SJCRH30 (cell line): ENCODE measurements at regions not wholly inside any gene's neighbourhood (a gene's known extent, or its start where the extent isn't known, plus 50 kb on each side); places are given as distances from the start of the nearest gene placed in this dataset.

Source experiments
- DNase-seq, 2 experiments: peaks; one replicate each; pipeline ENCODE4 v3.0.0-alpha.2; 2015 to 2020
- H3K27ac ChIP-seq: fragments of 250-450 bp; sonication (Bioruptor Pico); 2 replicates; pipeline ENCODE4 v1.5.1; 2020; ENCODE audit warnings: mild to moderate bottlenecking, moderate library complexity
- H3K27me3 ChIP-seq: fragments of 250-450 bp; sonication (Bioruptor Pico); 2 replicates; pipeline ENCODE4 v1.5.1; 2020; ENCODE audit warnings: mild to moderate bottlenecking, moderate library complexity
- H3K36me3 ChIP-seq: fragments of 250-450 bp; sonication (Bioruptor Pico); 2 replicates; pipeline ENCODE4 v1.5.1; 2020; ENCODE audit warnings: mild to moderate bottlenecking, moderate library complexity
- H3K4me1 ChIP-seq: fragments of 250-450 bp; sonication (Bioruptor Pico); 2 replicates; pipeline ENCODE4 v1.5.1; 2020; ENCODE audit warnings: mild to moderate bottlenecking, moderate library complexity
- H3K4me3 ChIP-seq: fragments of 250-450 bp; sonication (Bioruptor Pico); 2 replicates; pipeline ENCODE4 v1.5.1; 2020; ENCODE audit warnings: mild to moderate bottlenecking, moderate library complexity
- H3K9me3 ChIP-seq: fragments of 250-450 bp; sonication (Bioruptor Pico); replicated peaks from 2 replicates; pipeline ENCODE4 v1.5.1; 2020; ENCODE audit warnings: mild to moderate bottlenecking, moderate library complexity

DNA sequence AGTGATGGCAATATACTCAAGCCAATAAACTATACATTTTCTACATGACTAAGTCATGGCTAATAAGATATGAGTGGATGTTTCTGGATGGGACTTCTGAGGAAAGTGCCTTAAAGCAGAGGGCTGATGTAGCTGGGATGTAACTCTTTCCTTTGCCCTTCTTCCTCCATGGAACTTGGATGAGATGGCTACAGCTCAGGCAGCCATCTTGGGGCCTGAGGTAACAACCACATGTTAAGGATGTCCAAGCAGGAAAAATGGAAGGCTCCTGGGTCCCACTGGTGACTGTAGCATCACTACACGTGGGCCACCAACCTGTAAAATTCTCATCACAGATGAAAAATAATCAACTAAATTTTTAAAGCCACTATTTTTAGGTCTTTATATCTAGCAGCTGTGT lies 54.4 kb upstream of the GRIP1 start:
- no peaks in the 10 kb centered on the region for H3K4me1 ChIP-seq
- DNase-seq = no peak
- no peaks in the 10 kb centered on the region for H3K36me3 ChIP-seq
- no peak overlapping the region for H3K27ac ChIP-seq
- no peaks in the 10 kb centered on the region for H3K9me3 ChIP-seq
- no peak overlapping the region for H3K4me3 ChIP-seq
- H3K27me3 ChIP-seq = no peaks in the 10 kb centered on the region

DNA sequence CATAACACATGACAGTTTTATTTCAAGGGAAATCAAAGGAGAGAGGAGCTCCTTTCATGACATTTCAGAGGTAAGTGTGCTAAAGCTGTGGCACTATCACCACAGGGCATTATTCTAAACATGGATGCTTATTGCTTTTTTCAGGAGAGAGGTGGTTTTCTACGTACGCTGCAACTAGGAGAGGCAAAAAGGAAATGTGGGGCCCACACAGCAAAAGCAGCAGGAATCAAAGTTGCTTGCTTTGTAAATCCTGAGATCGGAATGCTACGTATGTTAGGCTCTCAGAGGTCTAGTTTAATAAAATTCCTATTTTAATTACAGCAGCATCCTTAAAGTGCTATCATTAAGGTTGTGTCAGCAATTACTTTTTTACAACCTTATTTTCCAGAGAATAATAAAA lies 55.0 kb upstream of the GRIP1 start:
- Histone ChIP-seq H3K36me3 (no peaks in the 10 kb centered on the region), H3K4me3 (no peak overlapping the region), H3K27me3 (no peaks in the 10 kb centered on the region), H3K27ac (no peak overlapping the region), H3K9me3 (no peaks in the 10 kb centered on the region), H3K4me1 (no peaks in the 10 kb centered on the region)
- no peak for DNase-seq

DNA sequence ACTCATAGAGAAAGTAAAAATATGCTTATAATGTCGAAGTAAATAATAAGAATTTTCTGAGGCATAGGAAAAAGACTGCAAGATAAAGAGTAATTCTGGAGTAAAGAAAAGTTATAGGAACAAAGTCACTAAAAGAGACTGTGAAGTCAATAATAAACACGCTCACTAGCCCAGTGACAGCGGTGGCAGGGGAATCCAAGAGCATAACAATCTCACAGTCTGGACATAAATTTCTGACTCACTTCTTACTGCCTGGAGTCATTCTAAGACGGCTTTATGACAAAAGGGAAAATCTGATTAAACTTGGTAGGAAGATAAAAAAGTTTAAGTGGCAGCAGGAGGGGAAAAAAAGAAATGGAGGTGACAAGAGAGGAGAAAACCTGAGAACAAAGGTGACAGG lies 56.4 kb upstream of the GRIP1 start:
- Histone ChIP-seq H3K27ac (no peak overlapping the region), H3K4me1 (no peaks in the 10 kb centered on the region), H3K9me3 (no peaks in the 10 kb centered on the region), H3K27me3 (no peaks in the 10 kb centered on the region), H3K4me3 (no peak overlapping the region), H3K36me3 (no peaks in the 10 kb centered on the region)
- no peak for DNase-seq

DNA sequence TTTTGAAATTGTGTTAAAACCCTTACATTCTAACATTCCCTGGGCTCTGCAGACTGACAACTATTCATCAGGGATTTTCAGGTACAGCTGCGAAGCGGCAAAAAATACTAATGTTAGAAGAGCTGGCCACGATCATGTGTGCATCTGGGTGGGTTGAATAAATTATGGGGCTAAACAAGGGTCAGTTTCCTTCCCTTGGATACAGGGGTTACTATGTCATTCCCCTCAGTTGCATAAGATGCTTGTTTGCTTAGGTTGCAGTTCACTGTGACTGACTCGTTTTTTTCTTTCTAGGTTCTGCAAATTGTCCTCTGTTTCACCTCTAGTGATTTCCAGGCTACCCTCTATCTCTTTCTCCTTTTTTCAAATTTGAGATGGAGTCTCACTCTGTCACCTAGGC lies 58.1 kb upstream of the GRIP1 start:
- no peak overlapping the region for H3K4me3 ChIP-seq
- no peaks in the 10 kb centered on the region for H3K9me3 ChIP-seq
- H3K36me3 ChIP-seq = no peaks in the 10 kb centered on the region
- no peaks in the 10 kb centered on the region for H3K4me1 ChIP-seq
- H3K27me3 ChIP-seq = no peaks in the 10 kb centered on the region
- no peak for DNase-seq
- no peak overlapping the region for H3K27ac ChIP-seq

DNA sequence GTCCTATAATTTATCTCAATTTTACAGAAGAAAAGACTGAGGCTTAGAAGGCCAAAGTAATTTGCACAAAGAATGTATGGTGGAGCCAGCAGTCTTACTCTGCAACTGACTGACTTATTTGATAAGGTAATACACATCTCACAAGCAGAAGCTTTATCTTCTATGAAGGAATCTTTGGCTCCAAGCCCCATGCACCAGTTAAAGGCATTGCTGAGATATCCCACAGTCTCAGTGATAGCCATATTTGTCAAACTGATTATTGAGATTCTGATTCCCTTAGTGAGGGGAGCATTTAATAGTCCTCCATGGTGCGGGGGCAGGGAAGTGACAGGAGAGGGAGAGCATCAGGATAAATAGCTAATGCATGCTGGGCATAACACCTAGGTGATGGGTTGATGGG lies 60.4 kb upstream of the GRIP1 start:
- Histone ChIP-seq H3K27me3 (no peaks in the 10 kb centered on the region), H3K27ac (no peak overlapping the region), H3K4me3 (no peak overlapping the region), H3K9me3 (no peaks in the 10 kb centered on the region), H3K36me3 (no peaks in the 10 kb centered on the region), H3K4me1 (no peaks in the 10 kb centered on the region)
- DNase-seq = no peak

DNA sequence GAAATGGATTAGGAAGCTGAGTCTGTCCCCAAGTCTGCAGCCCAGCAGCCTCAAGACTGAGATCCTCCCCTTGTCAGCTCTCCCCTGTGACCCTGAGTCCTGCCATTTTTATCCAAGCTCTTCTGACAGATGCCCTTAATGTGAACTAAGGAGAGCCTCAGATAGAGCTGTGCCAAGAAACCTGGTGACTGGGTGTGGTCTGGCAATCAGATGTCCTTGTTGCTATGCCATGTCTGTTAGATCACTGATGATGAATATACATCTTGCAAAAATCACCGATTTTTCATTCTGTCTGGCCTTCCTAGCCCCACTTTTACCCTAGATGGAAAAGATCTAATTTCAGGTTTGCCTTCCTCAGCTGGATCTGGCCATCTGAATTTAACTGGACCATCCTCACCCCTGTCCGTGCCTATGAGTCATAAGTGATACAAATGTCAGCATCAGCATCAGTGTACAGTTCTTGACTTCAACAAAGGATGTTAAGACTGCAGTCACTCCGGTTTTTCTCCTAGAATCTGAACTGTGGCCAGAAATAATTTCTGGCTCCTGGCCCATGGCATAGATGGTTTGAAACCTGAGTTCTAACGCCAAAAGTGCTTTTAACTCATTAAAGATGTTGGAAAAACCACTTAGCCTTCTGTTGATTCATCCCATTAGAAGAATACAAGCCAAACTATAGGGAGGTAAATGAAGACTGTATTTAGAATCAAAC lies 61.2 kb upstream of the GRIP1 start:
- no peaks in the 10 kb centered on the region for H3K4me1 ChIP-seq
- H3K27me3 ChIP-seq = no peaks in the 10 kb centered on the region
- H3K9me3 ChIP-seq = no peaks in the 10 kb centered on the region
- H3K36me3 ChIP-seq = no peaks in the 10 kb centered on the region
- no peak overlapping the region for H3K4me3 ChIP-seq
- no peak for DNase-seq
- H3K27ac ChIP-seq = no peak overlapping the region

DNA sequence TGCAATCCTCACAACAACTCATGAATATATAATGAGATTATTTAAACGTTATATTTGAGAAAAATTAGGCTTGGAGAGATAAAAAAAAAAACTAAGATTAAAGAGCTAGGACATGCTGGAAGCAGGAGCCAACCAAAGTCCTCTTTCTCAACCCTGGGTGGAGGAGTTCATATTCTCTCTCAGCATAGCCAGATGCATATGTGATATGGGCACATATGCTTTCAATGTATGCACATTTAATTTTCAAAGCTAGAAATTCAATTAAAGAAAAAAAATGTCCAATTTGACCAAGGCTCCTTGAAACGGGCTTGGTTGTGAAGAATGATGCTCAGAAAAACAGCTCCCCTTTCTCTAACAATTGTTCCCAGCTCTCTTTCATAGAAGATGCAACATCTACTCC lies 61.9 kb upstream of the GRIP1 start:
- Histone ChIP-seq H3K27ac (no peak overlapping the region), H3K36me3 (no peaks in the 10 kb centered on the region), H3K4me3 (no peak overlapping the region), H3K27me3 (no peaks in the 10 kb centered on the region), H3K9me3 (no peaks in the 10 kb centered on the region), H3K4me1 (no peaks in the 10 kb centered on the region)
- DNase-seq = no peak

GRCh38 chr12:66741919-66742318 lies 63.0 kb upstream of the GRIP1 start:
- DNase-seq = no peak
- no peaks in the 10 kb centered on the region for H3K27me3 ChIP-seq
- no peaks in the 10 kb centered on the region for H3K36me3 ChIP-seq
- no peaks in the 10 kb centered on the region for H3K4me1 ChIP-seq
- no peak overlapping the region for H3K4me3 ChIP-seq
- no peak overlapping the region for H3K27ac ChIP-seq
- no peaks in the 10 kb centered on the region for H3K9me3 ChIP-seq

DNA sequence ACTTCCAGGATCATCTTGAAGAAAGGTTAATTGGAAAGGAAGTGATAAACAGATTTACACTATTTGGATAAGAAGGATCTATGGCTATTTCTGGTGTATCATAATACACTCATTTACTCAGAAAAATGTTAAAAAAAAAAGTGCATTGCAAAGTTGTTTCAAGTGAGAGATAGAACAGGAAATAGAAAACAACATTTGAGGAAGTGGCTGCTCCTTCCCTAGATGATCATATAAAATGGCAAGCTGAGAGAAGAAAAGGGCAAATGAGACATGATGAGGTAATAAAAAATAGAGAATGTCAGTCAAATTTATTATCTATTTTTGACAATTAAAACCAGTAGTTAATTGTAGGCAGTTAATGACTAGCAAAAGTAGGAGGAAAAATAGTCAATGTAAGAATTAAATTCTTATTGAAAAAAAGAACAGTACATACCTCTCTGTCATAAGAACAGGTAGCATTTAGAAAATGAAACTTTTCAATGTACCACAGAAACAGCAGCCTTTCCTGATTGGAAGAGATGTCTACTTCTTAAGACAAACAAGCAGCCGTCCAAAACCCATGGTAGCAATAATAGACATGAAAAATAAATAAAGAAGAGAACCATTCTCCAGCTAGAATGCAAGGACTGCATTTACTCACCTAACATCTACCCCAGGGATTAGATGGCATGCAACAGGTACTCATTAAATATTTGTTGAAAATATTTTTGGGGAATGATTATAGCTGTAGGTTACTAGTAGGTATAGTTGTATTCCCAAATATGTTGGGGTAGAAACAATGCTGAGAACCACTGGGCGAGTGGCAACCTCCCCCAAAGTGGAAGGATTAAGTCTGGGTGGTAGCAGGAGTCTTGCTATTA lies 63.9 kb upstream of the GRIP1 start:
- DNase-seq = no peak
- no peak overlapping the region for H3K27ac ChIP-seq
- no peak overlapping the region for H3K4me3 ChIP-seq
- H3K27me3 ChIP-seq = no peaks in the 10 kb centered on the region
- no peaks in the 10 kb centered on the region for H3K36me3 ChIP-seq
- H3K9me3 ChIP-seq = no peaks in the 10 kb centered on the region
- H3K4me1 ChIP-seq = no peaks in the 10 kb centered on the region

DNA sequence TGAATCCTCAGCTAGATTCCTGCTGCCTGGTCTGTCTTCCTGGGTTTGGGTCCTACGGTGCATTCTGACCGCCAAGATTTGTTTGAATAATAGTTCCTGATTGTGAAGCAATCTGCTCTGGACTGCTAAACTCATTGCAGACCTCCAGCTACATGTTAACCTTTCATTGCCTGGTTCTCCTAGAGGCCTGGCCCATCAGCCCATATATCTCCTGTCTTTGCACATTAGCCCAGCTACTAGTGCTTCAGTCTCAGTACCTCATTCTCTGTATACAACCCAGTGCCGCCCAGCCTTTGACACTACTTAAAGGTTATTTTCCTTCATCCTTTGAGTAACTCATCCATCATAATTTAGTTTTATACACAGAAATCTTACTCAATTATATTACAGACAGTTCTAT lies 65.6 kb upstream of the GRIP1 start:
- no peaks in the 10 kb centered on the region for H3K9me3 ChIP-seq
- H3K4me1 ChIP-seq = no peaks in the 10 kb centered on the region
- H3K27ac ChIP-seq = no peak overlapping the region
- H3K36me3 ChIP-seq = no peaks in the 10 kb centered on the region
- H3K27me3 ChIP-seq = no peaks in the 10 kb centered on the region
- DNase-seq = no peak
- no peak overlapping the region for H3K4me3 ChIP-seq

DNA sequence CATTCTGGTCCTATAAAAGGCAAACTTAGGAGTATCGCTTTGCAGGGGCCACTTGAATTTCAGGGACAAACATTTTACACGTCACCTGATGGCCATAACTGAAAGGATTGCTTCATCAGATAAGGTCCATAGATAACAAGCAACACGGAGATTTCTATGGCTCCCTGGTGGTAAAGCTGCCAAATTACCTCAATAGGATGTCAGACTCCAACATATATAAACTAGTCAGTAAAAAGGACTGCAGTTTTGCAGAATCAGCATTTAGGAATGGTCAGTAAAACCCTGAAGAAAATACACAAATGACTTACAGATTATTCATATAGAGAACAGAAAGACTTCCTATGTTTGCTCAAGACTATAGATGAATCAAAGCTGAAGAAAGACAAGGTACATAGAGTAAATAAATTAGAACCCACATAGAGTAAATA lies 66.1 kb upstream of the GRIP1 start:
- H3K27ac ChIP-seq = no peak overlapping the region
- H3K4me1 ChIP-seq = no peaks in the 10 kb centered on the region
- no peaks in the 10 kb centered on the region for H3K36me3 ChIP-seq
- DNase-seq = no peak
- no peaks in the 10 kb centered on the region for H3K9me3 ChIP-seq
- no peaks in the 10 kb centered on the region for H3K27me3 ChIP-seq
- no peak overlapping the region for H3K4me3 ChIP-seq

DNA sequence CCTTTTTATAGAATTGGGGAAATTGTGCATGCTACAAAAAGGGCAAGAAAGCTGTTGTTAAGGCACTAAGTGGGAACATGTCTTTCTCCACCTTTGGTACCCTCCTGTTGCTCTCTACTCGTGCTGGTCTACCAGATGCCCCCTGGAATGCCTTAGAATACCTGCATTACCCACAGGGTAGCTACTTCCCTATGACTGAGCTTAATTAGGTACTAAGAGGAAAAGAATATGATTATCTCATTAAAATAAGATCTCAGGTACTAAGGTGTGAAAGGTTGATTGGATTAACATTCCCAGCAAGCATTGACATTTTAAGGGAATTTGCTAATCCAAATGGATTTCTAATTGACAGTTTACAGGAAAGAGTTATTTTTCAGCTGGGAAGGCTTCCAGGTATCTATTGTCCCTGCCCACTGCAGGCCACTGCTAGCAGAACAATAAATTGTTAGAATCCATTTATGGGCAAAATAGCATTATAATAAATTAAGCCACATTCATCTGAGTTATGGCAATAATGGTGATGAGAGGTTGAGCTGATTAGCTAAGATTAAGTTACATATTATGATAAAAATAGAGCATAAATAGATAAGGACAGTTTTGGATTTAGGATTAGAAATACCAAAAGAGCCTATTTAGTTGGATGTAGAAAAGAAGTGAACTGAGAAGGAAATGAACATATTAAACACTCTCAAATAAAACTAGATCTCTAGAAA lies 67.8 kb upstream of the GRIP1 start:
- H3K4me3 ChIP-seq = no peak overlapping the region
- no peaks in the 10 kb centered on the region for H3K36me3 ChIP-seq
- no peaks in the 10 kb centered on the region for H3K9me3 ChIP-seq
- no peak overlapping the region for H3K27ac ChIP-seq
- no peaks in the 10 kb centered on the region for H3K4me1 ChIP-seq
- no peaks in the 10 kb centered on the region for H3K27me3 ChIP-seq
- DNase-seq = no peak

GRCh38 chr12:66751432-66752113 lies 72.7 kb upstream of the GRIP1 start:
- DNase-seq = no peak
- no peaks in the 10 kb centered on the region for H3K36me3 ChIP-seq
- H3K4me1 ChIP-seq = no peaks in the 10 kb centered on the region
- no peak overlapping the region for H3K4me3 ChIP-seq
- no peaks in the 10 kb centered on the region for H3K9me3 ChIP-seq
- no peak overlapping the region for H3K27ac ChIP-seq
- H3K27me3 ChIP-seq = no peaks in the 10 kb centered on the region

DNA sequence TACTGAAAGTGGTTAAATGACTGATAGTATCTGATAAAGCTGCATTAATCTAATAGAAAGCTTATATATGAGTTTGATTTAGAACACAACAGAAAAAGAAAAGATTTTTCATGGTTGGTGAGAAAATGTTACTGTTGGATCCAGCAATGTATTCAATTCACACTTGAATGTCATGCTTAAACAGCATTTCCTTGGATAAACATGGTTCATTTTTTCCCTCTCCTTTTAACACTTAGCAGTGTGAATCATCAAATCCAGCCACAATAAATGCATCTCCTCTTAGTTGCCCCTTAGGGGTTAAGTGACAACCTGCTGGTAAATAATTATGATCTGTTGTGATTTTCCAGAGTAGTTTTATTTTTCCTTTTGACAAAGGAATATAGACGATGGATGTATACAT lies 74.9 kb upstream of the GRIP1 start:
- H3K9me3 ChIP-seq = no peaks in the 10 kb centered on the region

More for the DNA sequence above, 74.9 kb upstream of the GRIP1 start:
- Histone ChIP-seq H3K4me1 (no peaks in the 10 kb centered on the region), H3K36me3 (no peaks in the 10 kb centered on the region), H3K27ac (no peak overlapping the region), H3K4me3 (no peak overlapping the region), H3K27me3 (no peaks in the 10 kb centered on the region)
- DNase-seq = no peak
